PC-3 (cell line): ENCODE measurements at regions not wholly inside any gene's neighbourhood (a gene's known extent, or its start where the extent isn't known, plus 50 kb on each side); places are given as distances from the start of the nearest gene placed in this dataset.
"Not testable (repeated sequence)": the region's sequence is repeated elsewhere in the genome, so short reads cannot be mapped to it uniquely, and the experiment has no call there.

Source experiments
- ATAC-seq: fragments of 200-7000 bp; cut with Tn5 transposase; 2 replicates; pipeline ENCODE4 v1.9.1; 2020; ENCODE audit warnings: mild to moderate bottlenecking, moderate library complexity
- BruUV-seq: library from RNA; stranded (reverse); fragments of 400-500 nt; replicated peaks from 2 replicates; lab custom pipeline; 2021; lab: Mats Ljungman, UMichigan
- CTCF ChIA-PET: fragments of 300-600 bp; sonication (Branson Sonifier 250); formaldehyde crosslinking; loops from one replicate; lab custom pipeline; 2022; ENCODE audit warnings: antibody characterized with exemption; lab: Charles Lee
- POLR2A ChIA-PET: fragments of 300-600 bp; sonication (Branson Sonifier 250); formaldehyde crosslinking; loops from one replicate; lab custom pipeline; 2022; ENCODE audit warnings: antibody characterized with exemption; ENCODE audit not compliant: unreplicated experiment; lab: Charles Lee
- DNase-seq: peaks from one replicate; pipeline ENCODE4 v3.0.0-alpha.2; 2015
- H2AFZ ChIP-seq: fragments of 300-600 bp; sonication (generic); 2 replicates; pipeline ENCODE4 v1.6.0; 2016; ENCODE audit warnings: antibody characterized with exemption, low read length
- H3F3A ChIP-seq: fragments of 300-600 bp; sonication (generic); one replicate; pipeline ENCODE4 v1.6.0; 2017; ENCODE audit warnings: antibody characterized with exemption, low read length, control low read depth, mild to moderate bottlenecking; ENCODE audit not compliant: unreplicated experiment
- H3K27ac ChIP-seq: fragments of 300-600 bp; sonication (generic); 2 replicates; pipeline ENCODE4 v1.5.1; 2016; ENCODE audit warnings: mild to moderate bottlenecking, low read length
- H3K27me3 ChIP-seq: fragments of 300-600 bp; sonication (generic); 2 replicates; pipeline ENCODE4 v1.6.1; 2016; ENCODE audit warnings: low read length, mixed read lengths
- H3K36me3 ChIP-seq: fragments of 300-600 bp; sonication (generic); 2 replicates; pipeline ENCODE4 v1.6.1; 2016; ENCODE audit warnings: low read depth, mixed run types, low read length, mixed read lengths
- H3K4me1 ChIP-seq: fragments of 300-600 bp; sonication (generic); 2 replicates; pipeline ENCODE4 v1.5.1; 2016; ENCODE audit warnings: low read length; ENCODE audit not compliant: insufficient read depth
- H3K4me2 ChIP-seq: fragments of 300-600 bp; sonication (generic); 2 replicates; pipeline ENCODE4 v1.6.0; 2016; ENCODE audit warnings: low read length
- H3K4me3 ChIP-seq: fragments of 300-600 bp; sonication (generic); 2 replicates; pipeline ENCODE4 v1.5.1; 2016; ENCODE audit warnings: mild to moderate bottlenecking, low read length, mixed read lengths
- H3K79me2 ChIP-seq: fragments of 300-600 bp; sonication (generic); 2 replicates; pipeline ENCODE4 v1.6.1; 2017; ENCODE audit warnings: low read length, mixed read lengths
- H3K9ac ChIP-seq: fragments of 300-600 bp; sonication (generic); 2 replicates; pipeline ENCODE4 v1.6.0; 2016; ENCODE audit warnings: mild to moderate bottlenecking, low read length
- H3K9me2 ChIP-seq: fragments of 300-600 bp; sonication (generic); replicated peaks from 2 replicates; pipeline ENCODE4 v1.6.1; 2016; ENCODE audit warnings: mixed run types, low read length, mixed read lengths
- H3K9me3 ChIP-seq: fragments of 300-600 bp; sonication (generic); 2 replicates; pipeline ENCODE4 v1.6.1; 2016; ENCODE audit warnings: low read length, mixed read lengths
- H4K20me1 ChIP-seq: fragments of 300-600 bp; sonication (generic); 2 replicates; pipeline ENCODE4 v1.6.1; 2016; ENCODE audit warnings: low read length, mixed read lengths
- EZH2 ChIP-seq: fragments of 300-600 bp; sonication (generic); IDR thresholded peaks from one replicate; pipeline ENCODE4 v1.6.1; 2017; ENCODE audit warnings: antibody characterized with exemption, mild to moderate bottlenecking, low read length; ENCODE audit not compliant: unreplicated experiment
- EZH2phosphoT487 ChIP-seq: fragments of 300-600 bp; sonication (generic); IDR thresholded peaks from 2 replicates; pipeline ENCODE4 v1.6.1; 2018; ENCODE audit warnings: mild to moderate bottlenecking, antibody characterized with exemption, low read length, borderline replicate concordance
- intact Hi-C: fragments of 100-400 bp; cut with micrococcal nuclease; formaldehyde crosslinking; loops from 2 replicates; pipeline ENCODE4 v1.9.0; 2023
- TF ChIP-seq, protein P1 (sequence below): fragments of 300-600 bp; sonication (generic); conservative IDR thresholded peaks from 2 replicates; pipeline ENCODE4 v1.5.1; 2017; ENCODE audit warnings: antibody characterized with exemption, low read depth, mild to moderate bottlenecking, low read length

DNA sequence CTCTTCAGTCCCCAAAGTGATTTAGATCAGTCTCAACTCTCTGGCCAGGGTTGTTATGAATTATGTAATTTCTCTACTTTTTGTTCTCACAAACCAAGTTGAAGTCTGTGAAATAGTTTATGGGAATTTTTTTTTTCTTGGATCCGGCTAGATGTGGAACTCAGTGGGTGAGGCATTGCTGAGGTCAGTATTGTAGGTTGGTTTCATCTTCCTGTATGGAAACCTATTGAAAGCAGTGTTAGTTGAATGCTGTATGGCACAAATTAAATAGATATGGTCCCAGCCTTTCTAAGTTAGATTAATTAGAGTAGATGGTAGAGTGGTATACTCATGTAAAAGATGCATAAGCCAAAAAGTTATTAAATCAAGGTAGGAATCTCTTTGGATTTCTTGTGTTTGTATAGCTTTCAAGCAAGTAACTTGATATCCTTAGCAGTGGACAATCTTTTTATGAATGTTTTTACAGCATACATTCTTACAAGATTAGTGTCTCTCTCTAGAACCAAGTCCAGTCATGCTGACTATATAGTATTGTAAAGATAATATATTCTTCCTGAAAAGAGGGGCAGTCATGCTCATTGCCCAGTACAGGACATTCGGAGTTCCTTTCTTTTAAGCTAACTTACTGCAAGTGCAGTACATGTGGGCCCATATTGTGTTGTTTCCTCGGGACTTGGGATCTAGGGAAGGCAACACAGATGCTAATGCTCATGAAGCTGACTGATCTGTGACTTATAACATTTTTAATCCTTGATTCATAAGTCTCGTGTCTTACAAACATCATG lies 2541.1 kb downstream of the PCDH9 start:
- Histone ChIP-seq H3K9me3 (no peaks in the 10 kb centered on the region), H2AFZ (peak overlapping the region; percentile 86), H4K20me1 (no peaks in the 10 kb centered on the region), H3K9ac (peak overlapping the region; percentile 29; the same call in 1 of the 2 replicates), H3K79me2 (no peaks in the 10 kb centered on the region), H3K36me3 (no peaks in the 10 kb centered on the region), H3F3A (no peaks in the 10 kb centered on the region), H3K4me1 (peaks cover 20% of the 10 kb centered on the region), H3K27me3 (no peaks in the 10 kb centered on the region), H3K27ac (peak overlapping the region; percentile 88), H3K4me2 (peak overlapping the region; percentile 78), H3K4me3 (peak overlapping the region; percentile 51; the same call in 1 of the 2 replicates), H3K9me2 (no peaks in the 10 kb centered on the region)
- no peak for TF ChIP-seq EZH2
- TF ChIP-seq, protein P1, sequence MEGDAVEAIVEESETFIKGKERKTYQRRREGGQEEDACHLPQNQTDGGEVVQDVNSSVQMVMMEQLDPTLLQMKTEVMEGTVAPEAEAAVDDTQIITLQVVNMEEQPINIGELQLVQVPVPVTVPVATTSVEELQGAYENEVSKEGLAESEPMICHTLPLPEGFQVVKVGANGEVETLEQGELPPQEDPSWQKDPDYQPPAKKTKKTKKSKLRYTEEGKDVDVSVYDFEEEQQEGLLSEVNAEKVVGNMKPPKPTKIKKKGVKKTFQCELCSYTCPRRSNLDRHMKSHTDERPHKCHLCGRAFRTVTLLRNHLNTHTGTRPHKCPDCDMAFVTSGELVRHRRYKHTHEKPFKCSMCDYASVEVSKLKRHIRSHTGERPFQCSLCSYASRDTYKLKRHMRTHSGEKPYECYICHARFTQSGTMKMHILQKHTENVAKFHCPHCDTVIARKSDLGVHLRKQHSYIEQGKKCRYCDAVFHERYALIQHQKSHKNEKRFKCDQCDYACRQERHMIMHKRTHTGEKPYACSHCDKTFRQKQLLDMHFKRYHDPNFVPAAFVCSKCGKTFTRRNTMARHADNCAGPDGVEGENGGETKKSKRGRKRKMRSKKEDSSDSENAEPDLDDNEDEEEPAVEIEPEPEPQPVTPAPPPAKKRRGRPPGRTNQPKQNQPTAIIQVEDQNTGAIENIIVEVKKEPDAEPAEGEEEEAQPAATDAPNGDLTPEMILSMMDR: no peak
- TF ChIP-seq EZH2phosphoT487: no peak
- ATAC-seq (peak; percentile 97), DNase-seq (peak; percentile 77)
- no TSS peak for BruUV-seq
- intact Hi-C loops: no loop called here
- POLR2A ChIA-PET: interaction anchor here (1.0 kb wide), 1 partner anchor 9 kb away, joined by 6 read pairs; no protein-coding TSS in a partner anchor
- CTCF ChIA-PET: interaction anchor here (0.6 kb wide), 1 partner anchor 796 kb away, joined by 3 read pairs; no protein-coding TSS in a partner anchor

DNA sequence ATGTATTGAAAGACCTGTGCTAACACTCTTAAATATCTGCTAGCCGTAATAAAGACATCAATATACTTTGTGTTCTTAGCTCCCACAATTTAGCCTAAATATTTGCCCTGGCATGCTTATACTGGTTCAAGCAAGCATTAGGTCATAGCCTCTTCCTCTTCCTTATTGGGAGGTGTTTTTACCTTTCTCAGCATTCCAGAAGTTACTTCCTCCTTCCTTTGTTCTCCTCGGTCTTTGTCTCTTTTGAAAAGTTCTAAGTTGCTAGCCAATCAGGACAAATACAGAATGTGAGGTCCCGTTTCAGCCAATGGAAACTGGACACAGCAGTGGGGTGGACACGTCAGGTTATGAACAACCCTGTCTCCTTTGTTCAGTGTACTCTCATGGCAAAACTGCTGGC lies 2543.6 kb downstream of the PCDH9 start:
- intact Hi-C loops, DNase-seq, BruUV-seq: not testable (repeated sequence)

DNA sequence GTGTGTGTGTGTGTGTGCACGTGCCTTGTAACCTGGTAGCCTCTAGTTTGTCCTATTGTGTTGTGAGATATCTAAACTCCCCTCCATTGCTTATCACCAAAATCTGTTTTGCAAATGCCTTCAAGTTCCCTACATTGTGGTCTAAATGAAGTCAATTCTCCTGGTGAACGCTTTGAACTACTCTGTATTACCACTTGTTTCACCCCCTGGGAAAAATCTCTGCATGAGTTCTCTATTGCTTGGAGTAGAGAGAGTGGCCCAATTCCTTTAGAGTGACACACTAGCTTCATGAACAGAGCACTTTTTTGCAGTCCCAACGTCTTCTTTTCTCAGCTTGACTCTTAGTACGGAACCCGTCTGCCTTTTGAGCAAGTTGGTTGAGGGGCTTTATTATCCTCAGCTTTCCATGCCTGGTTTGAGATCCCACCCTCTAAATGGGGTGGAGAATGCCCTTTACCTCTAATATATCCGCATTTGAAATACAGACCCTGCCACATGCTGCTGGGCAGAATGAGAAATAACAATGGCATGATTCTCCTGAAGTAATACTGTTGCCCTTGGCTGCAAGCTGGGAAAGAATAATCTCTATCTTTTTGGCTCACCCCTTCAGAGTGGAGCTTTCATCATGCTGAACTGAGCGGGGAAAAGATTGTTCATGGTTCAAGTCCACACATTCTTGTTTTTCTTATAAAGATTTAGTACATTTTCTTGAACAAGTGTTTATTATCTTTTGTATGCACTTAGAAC lies 2545.3 kb downstream of the PCDH9 start:
- H3K4me2 ChIP-seq: no peak overlapping the region

More for the DNA sequence above, 2543.6 kb downstream of the PCDH9 start:
- H3K9me3 ChIP-seq, H3F3A ChIP-seq, H3K9me2 ChIP-seq, H3K4me2 ChIP-seq, H4K20me1 ChIP-seq, H3K9ac ChIP-seq, ATAC-seq, H3K27ac ChIP-seq, H2AFZ ChIP-seq, H3K4me3 ChIP-seq, POLR2A ChIA-PET, CTCF ChIA-PET, H3K79me2 ChIP-seq, H3K36me3 ChIP-seq, H3K27me3 ChIP-seq: not testable (repeated sequence)
- H3K4me1 ChIP-seq: peaks cover 20% of the 10 kb centered on the region

More for the DNA sequence above, 2545.3 kb downstream of the PCDH9 start:
- Histone ChIP-seq H3K36me3 (no peaks in the 10 kb centered on the region), H3K9me2 (no peaks in the 10 kb centered on the region), H3F3A (no peaks in the 10 kb centered on the region), H3K4me1 (peaks cover 16% of the 10 kb centered on the region), H4K20me1 (no peaks in the 10 kb centered on the region), H3K9me3 (no peaks in the 10 kb centered on the region), H3K27me3 (no peaks in the 10 kb centered on the region), H3K27ac (no peak overlapping the region), H3K4me3 (no peak overlapping the region), H2AFZ (no peak overlapping the region), H3K9ac (no peak overlapping the region), H3K79me2 (no peaks in the 10 kb centered on the region)
- POLR2A ChIA-PET: no interaction called here
- intact Hi-C loops: no loop called here
- CTCF ChIA-PET: no interaction called here
- DNase-seq (no peak), ATAC-seq (no peak)
- TF ChIP-seq EZH2: no peak
- no peak for TF ChIP-seq EZH2phosphoT487
- TF ChIP-seq, protein P1: no peak
- BruUV-seq: no TSS peak
